A673 (cell line): ENCODE measurements at regions not wholly inside any gene's neighbourhood (a gene's known extent, or its start where the extent isn't known, plus 50 kb on each side); places are given as distances from the start of the nearest gene placed in this dataset.

Source experiments
- CTCF ChIP-seq: fragments of 300-800, 200-600 bp; sonication (generic); conservative IDR thresholded peaks from 2 replicates; pipeline ENCODE4 v1.5.1; 2017; ENCODE audit warnings: low read depth, mild to moderate bottlenecking, antibody characterized with exemption, low read length, moderate library complexity, mixed read lengths
- EZH2 ChIP-seq: fragments of 200-600 bp; sonication (generic); IDR thresholded peaks from 2 replicates; pipeline ENCODE4 v1.6.1; 2017; ENCODE audit warnings: borderline replicate concordance, low read depth, mild to moderate bottlenecking, mixed read lengths, antibody characterized with exemption, low read length; ENCODE audit not compliant: poor library complexity, severe bottlenecking

DNA sequence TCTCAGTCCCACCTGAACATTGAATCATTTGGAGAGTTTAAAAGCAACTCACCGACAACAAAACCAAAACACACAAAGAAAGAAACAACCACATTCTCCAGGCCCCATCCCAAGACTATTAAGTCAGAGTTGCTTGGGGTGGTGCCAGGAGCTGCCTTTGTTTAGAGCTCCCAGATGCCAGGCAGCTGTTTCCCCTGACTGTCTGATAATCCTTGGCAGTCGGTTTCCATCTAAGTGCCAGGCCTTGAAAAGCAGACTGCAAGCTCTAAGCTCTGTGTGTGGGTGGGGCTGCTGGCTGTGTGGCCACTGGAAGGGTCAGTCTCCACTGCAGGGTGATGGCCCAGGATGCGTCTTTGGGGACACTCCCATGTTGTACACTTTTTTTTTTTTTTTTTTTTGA is 255.3 kb upstream of the AGAP1 start:
- TF ChIP-seq CTCF (no peak), EZH2 (no peak)
